GM21367 (cell line): ENCODE measurements at regions not wholly inside any gene's neighbourhood (a gene's known extent, or its start where the extent isn't known, plus 50 kb on each side); places are given as distances from the start of the nearest gene placed in this dataset.
"Not testable (repeated sequence)": the region's sequence is repeated elsewhere in the genome, so short reads cannot be mapped to it uniquely, and the experiment has no call there.

Experiments
- ATAC-seq: cut with Tn5 transposase; IDR thresholded peaks from one replicate; pipeline ENCODE4 v1.9.1; 2021; ENCODE audit not compliant: unreplicated experiment

- ATAC-seq = no peak
Measured at GRCh38 chr17:71553381-71553780, 567.4 kb upstream of the SOX9 start.

- no peak for ATAC-seq
Measured at GRCh38 chr17:71558901-71559300, 561.9 kb upstream of the SOX9 start.

GRCh38 chr17:71572343-71572742 lies 548.5 kb upstream of the SOX9 start:
- ATAC-seq = no peak

- no peak for ATAC-seq
Measured at GRCh38 chr17:71578446-71578845, 542.4 kb upstream of the SOX9 start.

GRCh38 chr17:71580220-71580619 lies 540.6 kb upstream of the SOX9 start:
- ATAC-seq = no peak

GRCh38 chr17:71585540-71585939 lies 535.3 kb upstream of the SOX9 start:
- no peak for ATAC-seq

GRCh38 chr17:71592431-71592830 lies 528.4 kb upstream of the SOX9 start:
- ATAC-seq = no peak

GRCh38 chr17:71593078-71593477 lies 527.7 kb upstream of the SOX9 start:
- ATAC-seq = no peak

- not testable (repeated sequence) for ATAC-seq
Measured at GRCh38 chr17:71599583-71599982, 521.2 kb upstream of the SOX9 start.

- ATAC-seq = no peak
Measured at GRCh38 chr17:71600137-71600789, 520.6 kb upstream of the SOX9 start.

GRCh38 chr17:71601894-71602504 lies 518.8 kb upstream of the SOX9 start:
- ATAC-seq = no peak

GRCh38 chr17:71613996-71614395 lies 506.8 kb upstream of the SOX9 start:
- ATAC-seq = no peak

GRCh38 chr17:71615820-71616219 lies 505.0 kb upstream of the SOX9 start:
- ATAC-seq = no peak

GRCh38 chr17:71617767-71618166 lies 503.1 kb upstream of the SOX9 start:
- not testable (repeated sequence) for ATAC-seq

- no peak for ATAC-seq
Measured at GRCh38 chr17:71625330-71625729, 495.5 kb upstream of the SOX9 start.

- ATAC-seq = no peak
Measured at GRCh38 chr17:71628306-71628705, 492.5 kb upstream of the SOX9 start.

GRCh38 chr17:71631483-71631882 lies 489.3 kb upstream of the SOX9 start:
- ATAC-seq = no peak

- ATAC-seq = no peak
Measured at GRCh38 chr17:71632328-71632727, 488.5 kb upstream of the SOX9 start.

- no peak for ATAC-seq
Measured at GRCh38 chr17:71633391-71633849, 487.4 kb upstream of the SOX9 start.

GRCh38 chr17:71634376-71634775 lies 486.4 kb upstream of the SOX9 start:
- no peak for ATAC-seq

- ATAC-seq = no peak
Measured at GRCh38 chr17:71635187-71635586, 485.6 kb upstream of the SOX9 start.

- ATAC-seq = no peak
Measured at GRCh38 chr17:71636644-71637043, 484.2 kb upstream of the SOX9 start.

- no peak for ATAC-seq
Measured at GRCh38 chr17:71638668-71639067, 482.2 kb upstream of the SOX9 start.
